ENCODE measurements at regions not wholly inside any gene's neighbourhood (a gene's known extent, or its start where the extent isn't known, plus 50 kb on each side); places are given as distances from the start of the nearest gene placed in this dataset.
"Not testable (repeated sequence)": the region's sequence is repeated elsewhere in the genome, so short reads cannot be mapped to it uniquely, and the experiment has no call there.

DNA sequence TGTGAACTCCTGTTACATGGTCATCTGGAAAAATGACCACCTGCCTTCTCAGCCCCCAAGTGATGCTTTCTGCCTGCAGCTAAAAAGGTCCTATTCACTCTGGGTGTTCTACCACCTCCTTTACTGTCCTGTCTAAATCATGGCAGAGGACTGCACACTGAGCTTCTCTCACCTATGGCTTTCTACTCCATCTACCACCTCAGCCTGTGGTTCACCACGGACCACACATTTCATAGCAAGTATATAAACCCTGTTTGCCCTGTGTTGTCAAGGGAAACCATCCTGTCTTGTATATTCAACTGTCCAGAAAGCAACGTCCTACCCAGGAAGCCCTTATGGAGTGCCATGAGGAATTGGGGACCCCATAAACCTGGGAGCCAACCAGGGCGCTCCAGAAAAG is 167.4 kb upstream of the ITGA1 start:
- TF ChIP-seq ZFX (IDR thresholded peaks at IDR 0.05), result no peak
- TF ChIP-seq, protein P1, sequence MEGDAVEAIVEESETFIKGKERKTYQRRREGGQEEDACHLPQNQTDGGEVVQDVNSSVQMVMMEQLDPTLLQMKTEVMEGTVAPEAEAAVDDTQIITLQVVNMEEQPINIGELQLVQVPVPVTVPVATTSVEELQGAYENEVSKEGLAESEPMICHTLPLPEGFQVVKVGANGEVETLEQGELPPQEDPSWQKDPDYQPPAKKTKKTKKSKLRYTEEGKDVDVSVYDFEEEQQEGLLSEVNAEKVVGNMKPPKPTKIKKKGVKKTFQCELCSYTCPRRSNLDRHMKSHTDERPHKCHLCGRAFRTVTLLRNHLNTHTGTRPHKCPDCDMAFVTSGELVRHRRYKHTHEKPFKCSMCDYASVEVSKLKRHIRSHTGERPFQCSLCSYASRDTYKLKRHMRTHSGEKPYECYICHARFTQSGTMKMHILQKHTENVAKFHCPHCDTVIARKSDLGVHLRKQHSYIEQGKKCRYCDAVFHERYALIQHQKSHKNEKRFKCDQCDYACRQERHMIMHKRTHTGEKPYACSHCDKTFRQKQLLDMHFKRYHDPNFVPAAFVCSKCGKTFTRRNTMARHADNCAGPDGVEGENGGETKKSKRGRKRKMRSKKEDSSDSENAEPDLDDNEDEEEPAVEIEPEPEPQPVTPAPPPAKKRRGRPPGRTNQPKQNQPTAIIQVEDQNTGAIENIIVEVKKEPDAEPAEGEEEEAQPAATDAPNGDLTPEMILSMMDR (conservative IDR thresholded peaks at IDR 0.05), result no peak
- H3K27ac ChIP-seq, result no peak overlapping the region

DNA sequence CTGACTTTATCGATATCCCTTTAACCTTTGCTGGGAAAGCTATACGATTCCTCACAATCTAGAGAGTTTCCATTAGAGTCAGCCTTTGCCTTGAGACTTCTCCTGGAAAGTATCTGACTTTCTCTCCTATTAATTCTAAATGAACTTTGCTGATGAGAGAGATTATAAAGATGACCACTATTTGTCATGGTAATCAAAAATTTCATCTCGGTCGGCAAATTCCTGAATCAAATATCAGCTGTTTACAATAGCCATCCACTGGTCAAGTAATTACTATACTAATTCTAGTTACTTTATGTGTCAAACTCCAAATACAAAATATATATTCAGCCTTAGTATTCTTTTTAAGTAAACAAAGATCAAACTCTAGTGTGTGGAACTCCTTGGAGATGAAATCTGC is 164.4 kb upstream of the ITGA1 start:
- TF ChIP-seq, protein P1 (conservative IDR thresholded peaks at IDR 0.05), result no peak
- TF ChIP-seq ZFX (IDR thresholded peaks at IDR 0.05), result no peak
- H3K27ac ChIP-seq, result no peak overlapping the region

DNA sequence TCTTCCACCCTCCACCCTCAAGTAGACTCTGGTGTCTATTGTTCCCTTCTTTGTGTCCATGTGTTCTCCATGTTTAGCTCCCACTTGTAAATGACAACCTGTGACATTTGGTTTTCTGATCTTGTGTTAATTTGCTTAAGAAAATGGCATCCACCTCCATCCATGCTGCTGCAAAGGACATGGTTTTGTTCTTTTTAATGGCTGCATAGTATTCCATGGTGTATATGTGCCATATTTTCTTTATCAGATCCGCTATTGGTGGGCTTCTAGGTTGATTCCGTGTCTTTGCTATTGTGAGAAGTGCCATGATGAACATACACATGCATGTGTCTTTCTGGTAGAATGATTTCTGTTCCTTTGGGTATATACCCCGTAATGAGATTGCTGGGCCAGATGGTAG is 163.4 kb upstream of the ITGA1 start:
- H3K27ac ChIP-seq, result no peak overlapping the region
- no peak for TF ChIP-seq ZFX (IDR thresholded peaks at IDR 0.05)
- TF ChIP-seq, protein P1 (conservative IDR thresholded peaks at IDR 0.05), result no peak

DNA sequence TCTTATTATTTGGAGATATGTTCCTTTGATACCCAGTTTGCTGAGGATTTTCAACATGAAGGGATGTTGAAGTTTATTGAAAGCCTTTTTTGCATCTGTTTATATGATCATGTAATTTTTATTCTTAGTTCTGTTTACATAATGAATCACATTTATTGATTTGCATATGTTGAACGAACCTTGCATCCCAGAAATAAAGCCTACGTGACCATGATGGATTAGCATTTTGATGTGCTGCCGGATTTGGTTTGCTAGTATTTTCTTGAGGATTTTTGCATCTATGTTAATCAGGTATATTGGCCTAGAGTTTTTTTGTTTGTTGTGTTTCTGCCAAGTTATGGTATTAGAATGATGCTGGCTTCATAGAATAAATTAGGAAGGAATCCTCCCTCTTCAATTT is 161.4 kb upstream of the ITGA1 start:
- H3K27ac ChIP-seq, result no peak overlapping the region
- TF ChIP-seq, protein P1 (conservative IDR thresholded peaks at IDR 0.05), result no peak
- no peak for TF ChIP-seq ZFX (IDR thresholded peaks at IDR 0.05)

DNA sequence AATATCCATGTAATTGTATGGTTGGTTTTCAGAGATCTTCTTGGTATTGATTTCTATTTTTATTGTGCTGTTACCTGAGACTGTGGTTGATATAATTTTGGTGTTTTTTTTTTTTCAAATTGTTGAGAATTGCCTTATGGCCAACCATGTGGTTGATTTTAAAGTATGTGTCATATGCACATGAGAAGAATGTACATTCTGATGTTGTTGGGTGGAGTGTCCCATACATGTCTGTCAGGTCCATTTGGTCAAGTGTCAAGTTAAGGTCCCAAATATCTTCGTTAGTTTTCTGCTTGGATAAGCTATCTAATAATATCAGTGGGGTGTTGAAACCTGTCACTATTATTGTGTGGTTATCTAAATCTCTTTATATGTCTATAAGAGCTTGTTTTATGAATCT is 160.0 kb upstream of the ITGA1 start:
- TF ChIP-seq ZFX (IDR thresholded peaks at IDR 0.05), result no peak
- TF ChIP-seq, protein P1 (conservative IDR thresholded peaks at IDR 0.05), result no peak

DNA sequence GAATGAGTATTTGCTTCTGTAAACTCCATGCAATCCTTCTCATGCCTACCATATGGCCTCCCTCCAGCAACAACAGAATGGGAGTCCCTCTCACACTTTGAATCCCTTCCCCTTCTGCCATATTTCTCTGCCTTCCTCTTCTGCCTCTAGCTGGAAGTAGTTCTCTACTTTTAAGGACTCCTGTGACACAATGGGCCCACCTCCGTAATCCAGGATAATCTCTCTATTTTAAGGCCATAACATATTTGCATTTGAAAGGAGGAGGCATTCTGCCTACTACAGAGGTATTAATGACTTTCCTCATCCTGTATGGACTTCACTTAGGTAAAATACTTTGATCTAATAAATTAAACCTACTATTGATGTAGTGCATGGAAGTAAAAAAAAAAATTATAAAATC is 155.4 kb upstream of the ITGA1 start:
- TF ChIP-seq ZFX (IDR thresholded peaks at IDR 0.05), result no peak
- TF ChIP-seq, protein P1 (conservative IDR thresholded peaks at IDR 0.05), result no peak
- no peak overlapping the region for H3K27ac ChIP-seq

More for the DNA sequence above, 160.0 kb upstream of the ITGA1 start:
- H3K27ac ChIP-seq, result no peak overlapping the region

DNA sequence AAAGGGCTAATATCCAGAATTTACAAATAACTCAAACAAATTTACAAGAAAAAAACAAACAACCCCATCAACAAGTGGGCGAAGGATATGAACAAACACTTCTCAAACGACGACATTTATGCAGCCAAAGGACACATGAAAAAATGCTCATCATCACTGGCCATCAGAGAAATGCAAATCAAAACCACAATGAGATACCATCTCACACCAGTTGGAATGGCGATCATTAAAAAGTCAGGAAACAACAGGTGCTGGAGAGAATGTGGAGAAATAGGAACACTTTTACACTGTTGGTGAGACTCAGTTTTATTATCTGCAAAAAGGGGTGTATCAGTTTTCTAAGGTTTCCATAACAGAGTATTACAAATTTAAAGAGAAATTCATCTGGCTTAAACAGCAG is 153.5 kb upstream of the ITGA1 start:
- H3K27ac ChIP-seq, result not testable (repeated sequence)

DNA sequence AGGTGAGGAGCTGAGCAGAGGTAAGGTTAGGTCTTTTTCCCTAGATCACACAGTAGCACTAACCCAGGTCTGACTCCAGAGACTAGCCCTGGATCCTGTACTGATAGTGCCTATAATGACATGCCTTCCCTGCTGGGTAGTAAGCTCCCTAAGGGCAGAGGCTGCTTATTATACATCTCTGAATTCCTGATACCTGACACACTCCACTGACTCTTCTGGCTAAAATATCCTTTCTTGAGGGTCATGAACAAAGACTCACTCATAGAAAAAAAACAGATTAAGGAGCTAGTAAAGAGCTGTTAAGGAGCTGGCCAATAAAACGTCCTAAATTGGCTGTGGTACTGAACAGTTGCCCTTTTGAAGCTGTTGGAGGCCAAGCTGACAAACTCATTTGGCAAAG is 149.0 kb upstream of the ITGA1 start:
- TF ChIP-seq, protein P1 (conservative IDR thresholded peaks at IDR 0.05), result no peak
- TF ChIP-seq ZFX (IDR thresholded peaks at IDR 0.05), result no peak
- H3K27ac ChIP-seq, result no peak overlapping the region

Data from C4-2B (cell line).